HCEC 1CT (cell line): ENCODE measurements at regions not wholly inside any gene's neighbourhood (a gene's known extent, or its start where the extent isn't known, plus 50 kb on each side); places are given as distances from the start of the nearest gene placed in this dataset.
"Not testable (repeated sequence)": the region's sequence is repeated elsewhere in the genome, so short reads cannot be mapped to it uniquely, and the experiment has no call there.

ENCODE experiments used
- DNase-seq: peaks from one replicate; pipeline ENCODE4 v3.0.0-alpha.2; 2017

DNA sequence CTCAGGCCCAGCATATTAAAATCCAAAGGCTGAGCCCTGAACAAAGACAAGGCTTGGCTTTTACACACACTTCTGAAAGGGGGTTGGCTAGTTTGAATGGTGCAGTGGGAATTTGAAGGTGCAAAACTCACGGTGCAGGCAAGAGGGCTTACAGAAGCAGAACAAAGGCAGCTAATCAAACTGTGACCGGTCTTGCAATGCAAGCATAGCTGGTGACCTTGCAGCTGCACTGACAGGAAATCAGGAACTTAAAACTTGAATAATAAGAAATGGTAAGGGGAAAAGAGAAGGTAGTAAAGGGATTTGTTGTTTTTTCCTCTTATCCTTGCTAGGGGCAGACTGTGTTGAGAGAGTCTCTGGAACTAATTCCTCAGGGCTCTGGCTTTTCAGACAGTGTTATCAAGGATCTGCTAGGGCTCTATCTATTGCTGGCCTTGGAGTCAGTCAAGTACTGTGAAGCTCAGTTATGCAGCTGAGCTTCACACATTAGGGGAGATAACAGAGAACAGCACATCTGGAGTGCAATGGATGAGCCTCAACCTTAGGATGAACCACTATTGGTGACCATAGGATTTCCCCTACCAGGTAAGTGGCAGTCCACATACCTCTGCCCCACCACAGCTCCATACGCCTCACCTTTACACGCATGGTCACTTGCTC, 97.6 kb downstream of the PPIAL4G start:
- DNase-seq = no peak

- DNase-seq = no peak
These were observed 99.1 kb downstream of the PPIAL4G start for GRCh38 chr1:148383966-148384365.

GRCh38 chr1:148379697-148380096, 103.4 kb downstream of the PPIAL4G start:
- DNase-seq = no peak

- no peak for DNase-seq
These were observed 104.0 kb downstream of the PPIAL4G start for GRCh38 chr1:148379170-148379500.

- not testable (repeated sequence) for DNase-seq
These were observed 105.1 kb downstream of the PPIAL4G start for GRCh38 chr1:148377992-148378391.

- not testable (repeated sequence) for DNase-seq
These were observed 106.1 kb downstream of the PPIAL4G start for GRCh38 chr1:148377045-148377444.

DNA sequence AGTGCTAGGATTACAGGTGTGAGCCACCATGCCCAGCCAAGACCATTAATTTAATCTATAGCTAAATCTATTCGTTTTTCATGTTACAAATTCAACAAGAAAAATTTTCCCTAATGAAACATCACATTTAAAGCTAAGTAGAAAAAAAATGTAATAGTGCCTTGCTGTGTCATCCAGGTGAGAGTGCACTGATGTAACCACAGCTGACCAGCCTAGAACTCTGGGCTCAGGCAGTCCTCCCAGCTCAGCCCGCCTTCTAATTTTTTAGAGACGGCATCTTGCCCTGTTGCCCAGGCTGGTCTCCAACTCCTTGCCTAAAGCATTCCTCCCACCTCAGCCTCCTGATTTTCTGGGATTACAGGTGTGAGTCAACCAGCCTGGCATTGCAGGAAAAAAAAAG, 109.0 kb downstream of the PPIAL4G start:
- DNase-seq = no peak

DNA sequence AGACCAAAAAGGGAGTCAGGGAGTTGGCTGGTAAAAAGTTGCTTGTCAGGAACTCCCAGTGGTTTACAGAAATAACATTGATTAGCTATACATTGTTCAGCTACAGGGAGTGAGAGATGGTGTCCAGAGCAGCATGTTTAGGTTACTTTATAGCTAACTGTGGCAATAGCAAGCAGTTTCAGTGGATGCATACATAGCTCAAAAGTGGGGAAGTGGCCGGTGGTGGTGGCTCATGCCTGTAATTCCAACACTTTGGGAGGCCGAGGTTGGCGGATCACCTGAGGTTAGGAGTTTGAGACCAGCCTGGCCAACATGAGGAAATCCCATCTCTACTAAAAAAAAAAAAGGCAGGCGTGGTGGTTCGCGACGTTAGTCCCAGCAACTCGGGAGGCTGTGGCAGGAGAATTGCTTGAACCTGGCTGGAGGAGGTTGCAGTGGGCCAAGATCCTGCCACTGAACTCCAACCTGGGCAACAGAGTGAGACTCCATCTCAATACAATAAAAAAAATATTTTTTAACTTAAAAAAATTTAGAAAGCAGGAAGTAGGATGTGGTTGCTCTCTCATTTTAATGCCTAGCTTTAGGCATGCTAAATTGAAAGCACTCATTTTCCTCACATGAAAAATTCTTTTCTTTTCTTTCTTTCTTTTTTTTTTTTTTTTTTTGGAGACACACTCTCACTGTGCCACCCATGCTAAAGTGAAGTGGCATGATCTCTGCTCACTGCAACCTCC, 109.7 kb downstream of the PPIAL4G start:
- no peak for DNase-seq

GRCh38 chr1:148372731-148373130, 110.4 kb downstream of the PPIAL4G start:
- DNase-seq = peak; percentile 30

GRCh38 chr1:148372051-148372726, 110.9 kb downstream of the PPIAL4G start:
- not testable (repeated sequence) for DNase-seq

DNA sequence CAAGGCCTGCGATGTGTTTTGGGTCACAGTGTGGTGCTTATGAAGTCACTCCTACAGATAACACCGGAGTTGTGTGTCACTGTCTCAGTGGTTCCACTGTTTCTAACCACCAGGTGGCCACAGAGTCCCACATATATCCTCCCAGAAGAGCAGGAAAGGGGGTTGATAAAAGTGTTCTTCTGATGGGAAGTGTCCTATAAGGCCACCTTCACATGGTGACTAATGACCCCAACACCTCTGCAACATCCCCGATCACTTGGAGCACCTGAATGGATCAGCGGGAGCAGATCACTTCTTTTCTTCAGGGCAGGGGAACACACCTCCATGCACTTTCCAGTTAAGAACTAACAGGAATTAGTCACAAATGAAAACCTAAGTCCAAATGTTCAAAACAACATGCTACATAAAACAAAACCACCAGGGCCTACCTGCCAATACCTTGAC, 111.5 kb downstream of the PPIAL4G start:
- DNase-seq = peak; percentile 55

- DNase-seq = not testable (repeated sequence)
These were observed 112.4 kb downstream of the PPIAL4G start for GRCh38 chr1:148370661-148371060.

DNA sequence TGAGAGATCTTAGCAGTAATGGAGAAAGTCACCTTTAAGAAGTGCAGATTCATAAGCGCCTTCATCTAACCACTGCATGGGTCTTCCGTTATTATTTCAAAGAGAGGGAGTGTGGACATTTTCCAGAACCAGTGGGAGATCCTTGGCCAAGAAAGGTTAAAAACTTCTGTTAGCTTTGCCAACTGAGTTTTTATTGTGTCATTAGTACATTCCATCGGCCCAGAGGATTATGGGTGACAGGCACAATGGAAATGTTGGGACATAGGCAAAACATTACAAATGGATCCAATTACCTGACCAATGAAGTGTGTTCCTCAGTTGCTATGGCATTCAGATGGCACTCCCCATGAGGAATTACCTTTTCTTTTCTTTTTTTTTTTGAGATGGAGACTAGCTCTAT, 115.5 kb downstream of the PPIAL4G start:
- no peak for DNase-seq

GRCh38 chr1:148366136-148366753, 116.9 kb downstream of the PPIAL4G start:
- DNase-seq = not testable (repeated sequence)

DNA sequence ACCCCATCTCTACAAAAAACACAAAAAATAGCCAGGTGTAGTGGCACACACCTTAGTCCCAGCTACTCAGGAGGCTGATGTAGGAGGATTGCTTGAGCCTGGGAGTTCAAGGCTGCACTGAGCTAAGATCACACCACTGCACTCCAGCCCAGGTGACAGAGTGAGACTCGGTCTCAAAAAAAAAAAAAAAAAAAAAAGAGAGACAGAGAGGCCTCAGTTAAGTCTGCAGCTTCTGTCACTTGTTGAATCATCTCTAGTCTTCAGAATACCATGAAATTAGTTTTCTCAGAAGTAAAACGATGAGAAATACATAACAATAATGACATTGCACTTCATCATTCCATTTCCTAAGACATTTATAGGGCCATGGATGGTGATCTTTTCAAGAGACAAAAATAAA, 118.0 kb downstream of the PPIAL4G start:
- not testable (repeated sequence) for DNase-seq

- DNase-seq = not testable (repeated sequence)
These were observed 119.1 kb downstream of the PPIAL4G start for GRCh38 chr1:148363979-148364378.

DNA sequence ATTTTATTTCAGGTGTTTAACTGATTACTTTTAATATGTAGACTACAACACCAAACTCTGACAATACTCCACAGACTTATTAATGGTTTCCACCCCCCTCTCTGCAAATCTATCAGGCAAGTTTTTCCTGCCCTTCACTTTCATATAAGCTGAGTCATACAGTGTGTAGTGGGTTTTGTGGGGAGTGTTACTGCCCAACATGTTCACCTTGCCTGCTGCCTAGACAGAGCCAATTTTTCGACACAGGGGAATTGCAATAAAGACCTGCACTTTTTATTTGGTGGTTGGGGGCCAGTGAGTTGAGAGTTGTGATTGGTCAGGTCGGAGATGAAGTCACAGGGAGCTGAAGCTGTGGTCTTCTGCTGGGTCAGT, 119.7 kb downstream of the PPIAL4G start:
- no peak for DNase-seq

DNA sequence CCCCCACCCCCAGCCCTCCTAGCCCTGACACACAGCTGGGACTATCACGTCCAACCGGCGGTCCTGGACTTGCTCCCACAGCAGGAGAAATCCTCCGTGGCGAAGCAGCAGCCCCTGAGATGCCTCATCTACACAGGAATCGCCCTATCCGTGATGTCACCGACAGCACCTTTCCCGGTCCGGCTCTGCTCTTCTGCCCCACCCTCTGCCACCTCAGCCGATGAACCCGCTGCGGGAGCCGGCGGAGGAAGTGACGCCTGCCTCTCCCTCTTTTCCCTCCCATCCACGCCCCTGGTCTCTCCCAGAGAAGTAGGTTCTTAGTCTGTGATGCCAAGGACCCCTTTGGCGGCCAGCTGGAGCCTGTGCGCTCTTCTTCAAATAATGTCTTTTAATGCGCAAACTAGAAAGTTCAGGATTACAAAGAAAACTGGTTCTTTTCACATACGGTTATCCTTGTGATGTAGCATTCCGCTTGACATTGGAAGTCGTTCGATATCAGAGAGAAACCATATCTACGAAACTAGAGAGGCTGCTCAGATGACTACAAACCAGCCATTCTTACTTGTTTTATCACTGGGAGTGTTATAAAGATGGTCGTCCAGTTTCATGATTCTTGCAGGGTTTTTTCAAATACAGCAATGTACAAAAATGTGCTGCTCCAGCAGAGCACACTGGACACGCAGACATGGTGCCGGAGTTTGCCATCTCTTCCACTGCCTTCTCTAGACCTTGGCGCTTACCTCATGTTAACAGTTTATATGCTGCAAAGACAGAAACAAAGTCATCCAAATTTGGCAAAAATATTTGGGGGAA, 120.3 kb downstream of the PPIAL4G start:
- DNase-seq = no peak

GRCh38 chr1:148362216-148362611, 120.9 kb downstream of the PPIAL4G start:
- no peak for DNase-seq

DNA sequence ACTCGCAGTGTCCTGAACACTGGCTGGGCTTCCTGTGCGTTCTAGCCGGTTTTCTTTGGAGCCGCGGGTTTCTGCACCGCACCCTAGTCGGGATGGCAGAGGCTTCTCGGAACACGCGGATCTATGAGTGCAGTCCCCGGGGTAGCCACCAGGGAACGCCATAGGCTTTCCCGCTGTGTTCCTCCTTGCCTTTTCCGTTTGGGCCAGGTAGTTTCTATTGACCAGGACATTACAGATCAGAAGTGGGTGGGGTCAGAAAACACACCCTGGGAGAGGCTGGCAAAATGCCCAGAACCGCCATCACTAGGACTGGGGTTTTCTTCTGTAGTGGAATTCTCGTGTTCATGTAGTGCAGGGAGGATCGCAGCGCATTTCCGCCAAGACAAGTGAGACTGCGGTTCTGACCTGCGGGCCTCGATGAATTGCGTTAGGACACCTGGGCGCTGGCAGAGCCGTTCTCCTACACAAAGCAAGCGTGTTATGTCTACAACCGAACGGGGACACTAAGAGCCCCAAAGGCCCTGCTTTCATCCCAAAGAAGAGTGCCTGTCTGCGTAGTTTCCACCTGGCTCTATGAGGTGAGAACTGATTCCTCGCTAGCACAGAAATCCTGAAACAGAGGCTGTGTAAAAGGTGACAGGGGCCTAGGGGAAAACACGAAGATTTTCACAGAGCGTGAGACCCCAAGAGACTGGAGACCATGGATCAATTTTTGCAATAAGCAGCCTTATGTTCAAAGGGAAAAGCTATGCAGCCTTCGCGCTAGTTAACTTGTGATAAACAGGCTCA, 121.5 kb downstream of the PPIAL4G start:
- DNase-seq = peak; percentile 13

DNA sequence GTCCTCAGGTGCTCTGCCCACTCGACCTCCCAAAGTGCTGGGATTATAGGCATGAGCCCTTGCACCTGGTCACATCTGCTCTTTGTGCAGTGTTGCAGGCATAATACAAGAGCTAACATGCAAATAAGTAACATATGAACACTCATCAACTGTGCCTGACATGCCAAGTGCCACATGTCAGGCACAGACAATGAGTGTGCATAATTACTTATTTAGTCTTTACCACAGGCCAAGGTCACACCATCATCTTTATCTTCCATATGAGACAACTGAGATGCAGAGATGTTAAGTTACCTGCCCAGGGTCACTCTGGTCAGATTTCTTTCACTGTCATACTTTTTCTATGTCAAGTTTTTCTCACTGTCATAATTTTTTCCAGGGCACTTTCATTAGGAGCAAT, 126.1 kb downstream of the PPIAL4G start:
- no peak for DNase-seq

GRCh38 chr1:148355976-148356375, 127.1 kb downstream of the PPIAL4G start:
- peak; percentile 15 for DNase-seq
